ENCODE measurements at regions not wholly inside any gene's neighbourhood (a gene's known extent, or its start where the extent isn't known, plus 50 kb on each side); places are given as distances from the start of the nearest gene placed in this dataset.

GRCh38 chr2:6309415-6310255, 556.1 kb downstream of the CMPK2 start:
- no peak overlapping the region for H3K4me3 ChIP-seq (ENCODE audit: low read depth, low read length)
- peak; percentile 27 for DNase-seq (ENCODE audit: low read depth)
- TF ChIP-seq, protein P1, sequence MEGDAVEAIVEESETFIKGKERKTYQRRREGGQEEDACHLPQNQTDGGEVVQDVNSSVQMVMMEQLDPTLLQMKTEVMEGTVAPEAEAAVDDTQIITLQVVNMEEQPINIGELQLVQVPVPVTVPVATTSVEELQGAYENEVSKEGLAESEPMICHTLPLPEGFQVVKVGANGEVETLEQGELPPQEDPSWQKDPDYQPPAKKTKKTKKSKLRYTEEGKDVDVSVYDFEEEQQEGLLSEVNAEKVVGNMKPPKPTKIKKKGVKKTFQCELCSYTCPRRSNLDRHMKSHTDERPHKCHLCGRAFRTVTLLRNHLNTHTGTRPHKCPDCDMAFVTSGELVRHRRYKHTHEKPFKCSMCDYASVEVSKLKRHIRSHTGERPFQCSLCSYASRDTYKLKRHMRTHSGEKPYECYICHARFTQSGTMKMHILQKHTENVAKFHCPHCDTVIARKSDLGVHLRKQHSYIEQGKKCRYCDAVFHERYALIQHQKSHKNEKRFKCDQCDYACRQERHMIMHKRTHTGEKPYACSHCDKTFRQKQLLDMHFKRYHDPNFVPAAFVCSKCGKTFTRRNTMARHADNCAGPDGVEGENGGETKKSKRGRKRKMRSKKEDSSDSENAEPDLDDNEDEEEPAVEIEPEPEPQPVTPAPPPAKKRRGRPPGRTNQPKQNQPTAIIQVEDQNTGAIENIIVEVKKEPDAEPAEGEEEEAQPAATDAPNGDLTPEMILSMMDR (IDR thresholded peaks at IDR 0.05; ENCODE audit: low read depth, low read length, missing control alignments), result no peak

DNA sequence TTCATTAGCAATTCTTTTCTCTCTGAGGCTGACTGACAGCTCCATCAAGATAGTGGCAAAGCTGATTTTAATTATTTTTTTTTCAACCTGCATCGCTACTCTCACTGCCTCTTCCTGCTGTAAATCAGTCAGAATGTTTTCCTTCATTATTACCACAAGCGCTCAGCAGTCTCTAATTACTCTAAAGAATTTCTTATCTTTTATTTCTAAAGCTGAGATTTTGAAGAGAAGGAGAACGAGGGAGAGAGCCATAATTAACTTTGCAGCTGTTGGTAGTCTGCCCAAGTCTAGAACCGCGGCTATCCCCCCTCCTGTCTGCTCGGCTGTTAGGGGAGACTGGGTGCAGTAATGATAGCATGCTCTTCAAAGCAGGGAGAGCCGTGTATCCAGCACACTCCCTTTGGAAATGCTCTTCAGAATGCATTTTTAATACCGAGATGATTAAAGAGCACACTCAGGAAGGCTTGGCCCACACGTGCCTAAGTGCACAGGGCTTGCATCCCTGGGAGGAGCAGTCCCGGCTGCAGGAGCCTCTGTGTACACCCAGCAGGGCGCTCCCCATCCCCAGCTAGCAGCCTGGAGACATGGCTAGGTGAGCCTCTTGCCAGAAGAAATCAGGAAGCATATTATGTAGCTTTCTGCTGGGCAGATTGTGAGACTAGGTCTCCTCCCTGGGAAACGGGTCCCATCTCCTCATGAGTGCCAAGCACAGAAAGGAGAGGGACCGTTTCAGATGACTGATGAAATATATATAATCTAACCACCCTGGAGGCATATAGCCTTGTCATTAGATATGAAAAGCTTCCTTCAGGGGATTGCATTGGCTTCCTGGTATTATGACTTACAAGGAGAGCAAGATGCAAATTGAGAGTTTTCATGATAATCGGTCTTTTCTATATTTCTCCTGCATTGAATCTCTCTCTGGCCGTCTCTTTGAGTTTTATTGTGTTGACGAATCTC, 555.2 kb downstream of the CMPK2 start:
- TF ChIP-seq, protein P1 (IDR thresholded peaks at IDR 0.05; ENCODE audit: low read depth, low read length, missing control alignments), result no peak
- H3K4me3 ChIP-seq (ENCODE audit: low read depth, low read length), result no peak overlapping the region
- DNase-seq (ENCODE audit: low read depth), result no peak

GRCh38 chr2:6312367-6312766, 553.3 kb downstream of the CMPK2 start:
- TF ChIP-seq, protein P1 (IDR thresholded peaks at IDR 0.05; ENCODE audit: low read depth, low read length, missing control alignments), result no peak

GRCh38 chr2:6314218-6314960, 551.3 kb downstream of the CMPK2 start:
- TF ChIP-seq, protein P1 (IDR thresholded peaks at IDR 0.05; ENCODE audit: low read depth, low read length, missing control alignments), result no peak
- H3K4me3 ChIP-seq (ENCODE audit: low read depth, low read length), result no peak overlapping the region

More at GRCh38 chr2:6312367-6312766, 553.3 kb downstream of the CMPK2 start:
- no peak overlapping the region for H3K4me3 ChIP-seq (ENCODE audit: low read depth, low read length)
- no peak for DNase-seq (ENCODE audit: low read depth)

DNA sequence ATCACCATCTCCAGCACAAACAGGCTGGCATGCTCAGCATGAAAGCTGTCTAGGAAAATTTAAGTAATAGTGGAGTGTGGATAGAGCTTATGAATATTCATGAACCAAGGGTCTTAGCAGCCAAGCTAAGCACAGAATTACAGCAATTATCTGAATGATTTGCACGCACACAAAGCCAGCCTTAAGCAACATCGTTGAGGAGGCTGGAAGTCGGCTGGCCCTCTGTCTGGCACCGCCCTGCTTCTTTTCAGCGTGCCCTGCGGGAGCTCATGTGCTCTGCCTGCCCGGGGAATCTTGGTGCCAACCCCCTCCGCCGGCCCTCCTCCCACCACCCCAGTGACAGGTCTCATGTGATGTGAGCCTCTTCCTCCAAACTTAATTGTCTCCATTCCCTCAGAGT, 540.1 kb downstream of the CMPK2 start:
- TF ChIP-seq, protein P1 (IDR thresholded peaks at IDR 0.05; ENCODE audit: low read depth, low read length, missing control alignments), result no peak

More at GRCh38 chr2:6314218-6314960, 551.3 kb downstream of the CMPK2 start:
- no peak for DNase-seq (ENCODE audit: low read depth)

DNA sequence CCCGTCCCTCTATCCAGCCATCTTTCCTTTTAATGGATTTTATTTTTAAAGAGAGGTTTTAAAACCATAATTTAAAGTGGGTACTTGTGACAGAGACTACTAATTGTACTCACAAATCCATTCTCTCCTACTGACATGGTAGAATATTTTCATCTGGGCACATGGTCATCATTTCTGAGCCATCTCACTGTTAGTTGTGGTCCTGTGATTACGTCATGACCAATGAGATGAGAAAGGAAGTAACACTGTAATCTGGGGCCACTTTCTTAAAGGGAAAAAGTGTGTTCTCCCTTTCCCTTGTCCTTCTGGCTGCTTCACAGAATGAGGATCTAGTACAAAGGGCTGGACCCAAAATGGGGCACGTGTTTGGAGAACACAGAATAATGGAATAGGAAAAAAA, 538.7 kb downstream of the CMPK2 start:
- no peak overlapping the region for H3K4me3 ChIP-seq (ENCODE audit: low read depth, low read length)
- TF ChIP-seq, protein P1 (IDR thresholded peaks at IDR 0.05; ENCODE audit: low read depth, low read length, missing control alignments), result no peak

More for the DNA sequence above, 540.1 kb downstream of the CMPK2 start:
- no peak overlapping the region for H3K4me3 ChIP-seq (ENCODE audit: low read depth, low read length)
- DNase-seq (ENCODE audit: low read depth), result no peak

More for the DNA sequence above, 538.7 kb downstream of the CMPK2 start:
- DNase-seq (ENCODE audit: low read depth), result no peak

All from GM12864 (cell line).